Activated CD4-positive, alpha-beta T cell treated with anti-CD3 and anti-CD28 coated beads, Interleukin-2, amount 50 U/mL, for 24 hours (primary cell): ENCODE measurements at regions not wholly inside any gene's neighbourhood (a gene's known extent, or its start where the extent isn't known, plus 50 kb on each side); places are given as distances from the start of the nearest gene placed in this dataset.
"Not testable (repeated sequence)": the region's sequence is repeated elsewhere in the genome, so short reads cannot be mapped to it uniquely, and the experiment has no call there.

Experiments
- DNase-seq, 2 donors: peaks; one replicate each; pipeline ENCODE4 v3.0.0-alpha.2; 2020; ENCODE audit warnings: low read depth in 1 of 2, low spot score in 1 of 2

DNA sequence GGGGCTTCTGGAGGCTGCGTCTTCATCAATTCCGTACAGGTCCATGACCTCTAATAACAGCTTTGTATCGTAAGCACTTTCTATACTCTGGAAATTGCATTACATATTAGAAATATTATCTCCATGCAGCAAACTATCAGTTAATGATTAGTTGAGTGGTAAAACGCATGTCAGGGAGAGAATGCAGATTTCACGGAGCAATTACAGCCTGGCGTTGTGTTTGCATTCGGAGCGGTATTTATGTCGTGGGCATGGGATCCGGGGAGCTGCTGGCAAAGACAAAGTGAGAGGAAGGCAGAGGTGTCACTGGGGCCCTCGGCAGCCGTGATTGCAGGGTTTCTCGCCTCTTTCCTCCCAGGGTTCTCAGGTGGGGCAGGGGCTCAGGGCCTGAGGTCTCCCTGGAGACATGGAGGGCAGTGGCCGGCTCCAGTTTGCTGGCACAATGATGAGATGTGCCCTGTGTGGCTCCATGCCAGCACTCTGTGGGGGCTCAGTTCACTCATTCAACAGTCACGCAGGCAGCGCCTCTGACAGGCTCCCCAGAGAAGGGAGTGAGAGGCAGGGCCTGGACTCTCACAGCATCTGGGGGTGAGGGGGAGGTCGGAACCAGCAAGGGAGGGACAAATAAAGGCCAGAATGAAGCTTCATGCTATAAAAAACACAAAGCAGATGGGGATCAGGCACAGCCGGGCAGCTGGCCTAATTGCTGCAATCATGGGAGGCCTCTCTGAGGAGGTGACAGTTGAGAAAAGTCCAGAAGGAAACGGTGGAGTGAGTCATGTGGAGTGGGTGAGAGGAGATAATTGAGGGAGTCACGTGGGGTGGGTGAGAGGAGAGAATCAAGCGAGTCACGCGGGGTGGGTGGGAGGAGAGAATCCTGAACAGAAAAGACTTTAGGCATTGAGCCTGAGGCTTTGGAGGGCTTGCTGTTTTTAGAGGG lies 1002.7 kb downstream of the BRD1 start:
- no peak for DNase-seq

DNA sequence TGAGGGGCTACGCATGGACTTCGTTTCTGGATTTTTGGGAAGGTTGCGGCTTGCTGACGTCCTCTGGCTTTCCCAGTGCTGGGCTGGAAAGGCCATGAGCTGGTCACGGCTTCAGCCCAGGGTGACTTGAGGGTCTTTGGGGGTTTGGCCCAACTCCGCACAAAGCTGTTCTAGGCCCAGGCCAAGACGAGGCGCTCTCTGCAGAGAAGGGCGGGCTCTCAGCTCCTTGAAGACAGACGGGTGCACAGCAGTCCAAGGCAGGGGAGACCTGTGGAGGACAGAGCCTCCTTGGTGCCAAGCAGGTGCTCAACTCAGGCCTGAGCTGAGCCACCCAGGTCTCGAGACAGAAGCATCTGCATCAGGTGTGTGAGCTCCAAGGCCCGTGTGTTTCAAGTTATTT lies 1003.7 kb downstream of the BRD1 start:
- no peak for DNase-seq

- DNase-seq = no peak
Measured at GRCh38 chr22:48822278-48823233, 1005.1 kb downstream of the BRD1 start.

GRCh38 chr22:48821727-48822126 lies 1005.9 kb downstream of the BRD1 start:
- no peak for DNase-seq

DNA sequence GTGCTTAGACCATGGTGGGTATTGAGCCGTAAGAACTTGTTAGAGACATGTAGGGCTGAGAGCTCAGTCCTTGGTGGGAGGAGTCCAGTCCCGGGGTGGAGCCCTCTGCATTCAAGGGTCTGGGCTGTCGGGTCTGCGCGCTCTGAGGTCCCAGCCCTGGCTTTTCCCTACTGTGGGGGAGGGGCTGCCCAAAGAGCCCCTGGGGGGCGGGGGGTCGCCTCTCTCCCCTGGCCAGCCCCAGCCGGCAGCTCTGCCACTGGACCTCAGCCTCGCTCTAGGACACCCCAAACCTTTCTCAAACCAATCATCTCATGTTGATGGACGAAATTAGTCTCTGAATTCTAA lies 1006.4 kb downstream of the BRD1 start:
- DNase-seq = no peak

GRCh38 chr22:48820481-48821345 lies 1007.0 kb downstream of the BRD1 start:
- no peak for DNase-seq

- no peak for DNase-seq
Measured at GRCh38 chr22:48819961-48820360, 1007.7 kb downstream of the BRD1 start.

GRCh38 chr22:48819232-48819631 lies 1008.4 kb downstream of the BRD1 start:
- DNase-seq = no peak

GRCh38 chr22:48817491-48817890 lies 1010.2 kb downstream of the BRD1 start:
- DNase-seq = not testable (repeated sequence)

GRCh38 chr22:48811885-48812284 lies 1015.8 kb downstream of the BRD1 start:
- DNase-seq = no peak

GRCh38 chr22:48808038-48808960 lies 1019.4 kb downstream of the BRD1 start:
- no peak for DNase-seq

- no peak for DNase-seq
Measured at GRCh38 chr22:48807155-48807554, 1020.5 kb downstream of the BRD1 start.

DNA sequence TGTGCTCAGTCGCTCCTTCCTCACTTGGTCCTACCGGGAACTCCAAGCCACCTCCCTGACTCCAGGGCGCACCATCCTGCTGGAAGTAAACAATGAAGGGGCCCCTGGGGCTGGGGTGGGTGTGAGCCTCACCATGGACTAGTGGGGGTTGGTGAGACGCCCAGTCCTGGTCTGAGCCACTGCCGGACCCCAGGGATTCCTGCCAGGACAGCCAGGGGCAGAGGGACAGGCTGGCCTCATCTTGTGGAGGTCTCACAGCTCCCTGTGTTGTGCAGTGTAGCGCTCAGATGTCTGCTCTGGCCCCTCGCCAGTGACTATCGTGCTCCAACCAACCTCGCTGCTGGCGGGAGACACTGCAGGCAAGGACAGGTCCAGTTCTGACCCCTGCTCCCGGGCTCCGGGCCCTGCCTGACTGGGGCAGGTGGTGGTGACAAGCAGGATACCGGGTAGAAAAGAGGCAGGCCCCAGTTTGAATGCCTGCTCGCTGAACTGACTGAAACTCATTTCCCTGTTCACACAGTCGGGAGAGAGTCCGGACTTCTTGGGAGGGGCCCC lies 1021.4 kb downstream of the BRD1 start:
- no peak for DNase-seq

- DNase-seq = no peak
Measured at GRCh38 chr22:48805516-48805915, 1022.2 kb downstream of the BRD1 start.

GRCh38 chr22:48804811-48805301 lies 1022.8 kb downstream of the BRD1 start:
- no peak for DNase-seq

DNA sequence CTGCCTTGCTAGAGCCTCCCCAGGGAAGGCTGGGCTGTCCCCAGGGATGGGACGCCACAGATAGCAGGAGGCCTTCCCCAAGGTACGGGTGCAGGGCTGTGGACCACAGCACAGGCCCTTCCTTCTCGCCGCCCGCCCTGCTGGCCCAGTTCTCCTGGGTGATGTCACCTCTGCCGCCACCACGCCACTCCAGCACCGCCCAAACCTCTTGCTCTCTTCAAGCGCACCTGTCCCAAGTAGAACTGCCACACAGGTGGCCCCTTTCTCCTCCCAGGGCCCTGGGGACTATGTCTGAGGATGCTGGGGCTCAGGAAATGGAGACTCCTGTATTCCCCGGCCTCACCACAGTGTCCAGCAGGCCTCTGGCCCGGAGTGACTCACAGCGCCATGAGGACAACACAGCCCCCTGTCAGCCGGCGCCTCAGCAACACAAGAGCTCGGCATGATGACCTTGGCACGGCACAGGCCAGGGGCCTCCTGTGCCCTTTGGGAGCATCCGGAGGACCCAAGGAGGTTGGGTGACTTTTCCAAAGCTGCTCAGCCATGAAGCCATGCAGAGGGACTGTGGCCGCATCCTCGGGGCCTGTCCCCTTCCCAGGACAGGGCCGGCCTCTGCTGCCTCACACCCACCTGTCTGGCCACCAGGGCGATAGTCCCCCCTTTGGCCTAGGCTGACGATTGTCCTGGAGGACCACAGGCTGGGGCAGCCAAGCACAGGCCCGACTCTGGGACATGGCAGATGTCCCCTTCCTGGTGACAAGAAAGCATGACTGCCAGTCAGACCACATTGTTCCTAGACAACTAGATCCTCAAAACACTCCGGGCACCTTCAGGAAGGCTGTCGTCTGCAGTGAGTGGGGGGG lies 1023.5 kb downstream of the BRD1 start:
- DNase-seq = no peak

DNA sequence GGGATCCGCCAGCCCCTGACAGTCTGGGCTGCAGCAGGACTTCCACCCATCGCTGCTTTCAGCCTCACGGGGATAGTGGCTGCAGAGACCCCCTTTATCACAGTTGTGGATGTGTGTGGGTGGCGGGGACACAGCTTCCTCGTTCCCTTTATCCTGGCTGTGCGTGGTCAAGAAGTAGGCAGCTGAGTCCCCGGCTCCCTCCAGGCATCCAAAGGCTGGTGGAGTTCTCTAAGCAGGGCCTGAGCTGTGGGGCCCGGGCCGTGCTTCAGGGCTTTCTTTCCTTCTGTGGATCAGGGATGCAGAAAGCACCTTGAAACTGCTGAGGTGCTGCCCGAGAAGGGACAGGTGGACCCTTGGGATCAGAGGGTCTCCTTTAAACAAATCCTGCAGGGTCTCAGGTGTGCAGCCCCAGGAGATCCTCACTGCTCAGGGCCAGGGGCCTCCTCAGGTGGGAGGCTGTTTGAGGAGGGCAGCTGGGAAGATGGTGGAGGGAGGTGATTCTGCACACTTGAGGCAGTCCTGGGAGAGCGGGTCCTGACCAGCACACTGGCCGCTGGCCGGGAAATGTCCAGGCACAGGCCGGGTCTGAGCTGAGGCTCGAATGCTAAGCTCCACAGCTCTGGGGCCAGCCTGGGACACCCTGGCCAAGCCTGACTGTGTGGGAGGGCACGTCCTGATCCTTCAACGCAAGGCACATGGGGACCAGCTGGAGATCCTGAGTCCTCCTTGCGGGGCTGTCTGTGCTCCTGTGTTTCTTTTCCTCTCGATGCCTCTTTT lies 1024.3 kb downstream of the BRD1 start:
- DNase-seq = no peak

GRCh38 chr22:48802576-48802975 lies 1025.1 kb downstream of the BRD1 start:
- DNase-seq = no peak
